ENCODE measurements at regions not wholly inside any gene's neighbourhood (a gene's known extent, or its start where the extent isn't known, plus 50 kb on each side); places are given as distances from the start of the nearest gene placed in this dataset.

GRCh38 chr2:117661619-117662018, 152.9 kb upstream of the DDX18 start:
- Histone ChIP-seq H4K20me1 (ENCODE audit: insufficient read depth, low read length) (no peaks in the 10 kb centered on the region), H3K36me3 (ENCODE audit: control insufficient read depth, insufficient read depth, low read length) (no peaks in the 10 kb centered on the region), H3K4me2 (ENCODE audit: low read depth, low read length) (no peak overlapping the region), H3K4me1 (ENCODE audit: control insufficient read depth, insufficient read depth, low read length) (no peaks in the 10 kb centered on the region), H2AFZ (replicated peaks; ENCODE audit: low read length, poor library complexity) (no peak overlapping the region), H3K9ac (ENCODE audit: low read depth, low read length) (no peak overlapping the region), H3K27me3 (ENCODE audit: control insufficient read depth, insufficient read depth, low read length) (no peaks in the 10 kb centered on the region), H3K56ac (ENCODE audit: extremely low read depth, insufficient read depth, low read length) (no peak overlapping the region), H3K23ac (ENCODE audit: low read depth, low read length) (no peak overlapping the region), H2BK5ac (ENCODE audit: low read depth, low read length, poor library complexity, severe bottlenecking) (no peak overlapping the region), H2BK20ac (ENCODE audit: low read depth, low read length) (no peak overlapping the region), H3K9me1 (ENCODE audit: insufficient read depth, low read length) (no peaks in the 10 kb centered on the region), H4K91ac (ENCODE audit: insufficient read depth, low read depth, low read length) (no peak overlapping the region), H3K9me3 (ENCODE audit: control insufficient read depth, insufficient read depth, low read length) (peaks cover 22% of the 10 kb centered on the region), H2AK9ac (replicated peaks; ENCODE audit: low read depth, low read length, poor library complexity) (no peak overlapping the region), H3K14ac (replicated peaks; ENCODE audit: low read depth, low read length) (no peak overlapping the region), H3K27ac (ENCODE audit: insufficient read depth, low read length) (no peak overlapping the region), H2BK120ac (ENCODE audit: low read depth, low read length) (no peak overlapping the region), H3K79me1 (ENCODE audit: low read depth in 1 of 2, low read length in 2 of 2) (no peaks in the 10 kb centered on the region), H2AK5ac (ENCODE audit: low read depth, low read length) (no peak overlapping the region), H4K5ac (ENCODE audit: low read depth, low read length) (no peak overlapping the region), H2BK15ac (ENCODE audit: low read depth, low read length) (no peak overlapping the region), H4K8ac (ENCODE audit: low read depth in 2 of 2, low read length in 2 of 2) (no peak overlapping the region), H3K4me3 (ENCODE audit: insufficient read depth, low read depth, low read length) (no peak overlapping the region), H3K4ac (ENCODE audit: low read depth, low read length) (no peak overlapping the region), H3K18ac (ENCODE audit: low read depth, low read length) (no peak overlapping the region)
- BruUV-seq (replicated peaks), result no TSS peak
- no peak for ATAC-seq (ENCODE audit: low read depth)
- no peak for TF ChIP-seq RCOR1 (IDR thresholded peaks at IDR 0.05; ENCODE audit: insufficient replicate concordance, low read length)
- no peak for TF ChIP-seq NFE2L2 (IDR thresholded peaks at IDR 0.05; ENCODE audit: low read depth, low read length)
- TF ChIP-seq RAD21 (IDR thresholded peaks at IDR 0.05; ENCODE audit: low read length), result no peak
- dilution Hi-C loops (cut with HindIII; ENCODE audit: low sequenced_read_pairs, unreplicated experiment) (no loop called here), intact Hi-C loops (cut with micrococcal nuclease) (no loop called here), in situ Hi-C loops (cut with MboI; ENCODE audit: low sequenced_read_pairs) (no loop called here)
- ChIA-PET CTCF (no interaction called here), POLR2A (ENCODE audit: unreplicated experiment) (no interaction called here)
- DNase-seq, result no peak
- WGBS, 2 experiments (ENCODE audit: extremely low coverage in 2 of 2, insufficient read length in 1 of 2), result no CpG with 5 or more reads among the region's 5 CpGs
